ENCODE measurements at regions not wholly inside any gene's neighbourhood (a gene's known extent, or its start where the extent isn't known, plus 50 kb on each side); places are given as distances from the start of the nearest gene placed in this dataset.

DNA sequence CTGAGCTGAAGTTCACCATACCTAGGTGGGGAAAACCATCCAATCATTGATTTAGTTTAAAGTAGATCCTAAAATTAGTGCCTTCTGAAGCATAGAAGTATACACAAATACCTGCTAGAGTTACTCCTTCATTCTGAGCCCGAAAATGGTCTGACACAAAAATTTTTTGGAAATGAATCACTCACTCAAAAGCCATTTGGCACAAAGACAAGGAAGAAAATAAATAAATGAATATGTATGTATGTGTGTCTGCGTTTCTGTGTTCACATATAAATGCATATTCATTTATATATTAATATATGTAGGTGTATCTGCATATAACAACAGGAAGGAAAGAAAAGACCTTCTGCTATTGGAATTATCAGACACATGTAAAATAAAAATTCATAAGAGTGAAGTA, 614.4 kb upstream of the PCDH9 start:
- TF ChIP-seq POLR2A (IDR thresholded peaks at IDR 0.05; ENCODE audit: extremely low read depth, insufficient read length) (no peak), MAX (IDR thresholded peaks at IDR 0.05; ENCODE audit: low read depth, low read length) (no peak)
